GM13977 (cell line): ENCODE measurements at regions not wholly inside any gene's neighbourhood (a gene's known extent, or its start where the extent isn't known, plus 50 kb on each side); places are given as distances from the start of the nearest gene placed in this dataset.

Experiments
- DNase-seq: peaks from one replicate; pipeline ENCODE4 v3.0.0; 2012; ENCODE audit warnings: low spot score
- CTCF ChIP-seq: IDR thresholded peaks from 2 replicates; pipeline ENCODE4 v1.5.1; 2012; ENCODE audit warnings: mild to moderate bottlenecking, control low read depth; ENCODE audit not compliant: insufficient read depth; ENCODE audit errors: extremely low read depth, missing control alignments
- in situ Hi-C: fragments of 300-500 bp; cut with MboI; formaldehyde crosslinking; loops from one replicate; pipeline ENCODE4 v1.12.0; 2022; ENCODE audit warnings: low sequenced_read_pairs, low pct_unique_long_range_greater_than_20kb, mixed read lengths, inconsistent platforms; ENCODE audit not compliant: unreplicated experiment

- no peak for TF ChIP-seq CTCF
- no peak for DNase-seq
- in situ Hi-C loops = no loop called here
These were observed 69.3 kb upstream of the HMGA2 start for GRCh38 chr12:65754744-65755595.

- TF ChIP-seq CTCF = no peak
- in situ Hi-C loops = no loop called here
- no peak for DNase-seq
These were observed 68.7 kb upstream of the HMGA2 start for GRCh38 chr12:65755596-65755978.

GRCh38 chr12:65756267-65756666, 68.0 kb upstream of the HMGA2 start:
- DNase-seq = no peak
- no peak for TF ChIP-seq CTCF
- in situ Hi-C loops = no loop called here

- no peak for TF ChIP-seq CTCF
- peak; percentile 70 for DNase-seq
- in situ Hi-C loops = no loop called here
These were observed 67.2 kb upstream of the HMGA2 start for GRCh38 chr12:65756956-65757511.

DNA sequence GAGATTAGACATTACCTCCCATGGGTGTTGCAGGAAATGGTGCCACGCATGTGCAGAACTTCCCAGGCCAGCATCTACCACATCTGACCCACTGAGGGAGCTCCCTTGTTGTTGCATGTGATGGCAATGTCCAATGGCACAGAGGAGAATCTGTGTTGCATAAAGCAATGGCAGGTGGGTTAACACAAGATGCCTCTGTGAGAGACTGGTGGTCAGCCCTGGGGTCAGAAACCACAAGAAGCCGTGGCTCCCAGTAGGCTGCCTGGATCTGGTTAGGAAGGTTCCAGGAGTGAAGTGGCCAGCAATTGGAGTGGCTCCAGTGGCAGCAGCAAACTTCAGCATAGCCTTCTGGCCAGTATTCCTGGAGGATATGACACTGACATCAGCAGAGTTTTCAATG, 65.9 kb upstream of the HMGA2 start:
- no peak for DNase-seq
- TF ChIP-seq CTCF = no peak
- in situ Hi-C loops = no loop called here

DNA sequence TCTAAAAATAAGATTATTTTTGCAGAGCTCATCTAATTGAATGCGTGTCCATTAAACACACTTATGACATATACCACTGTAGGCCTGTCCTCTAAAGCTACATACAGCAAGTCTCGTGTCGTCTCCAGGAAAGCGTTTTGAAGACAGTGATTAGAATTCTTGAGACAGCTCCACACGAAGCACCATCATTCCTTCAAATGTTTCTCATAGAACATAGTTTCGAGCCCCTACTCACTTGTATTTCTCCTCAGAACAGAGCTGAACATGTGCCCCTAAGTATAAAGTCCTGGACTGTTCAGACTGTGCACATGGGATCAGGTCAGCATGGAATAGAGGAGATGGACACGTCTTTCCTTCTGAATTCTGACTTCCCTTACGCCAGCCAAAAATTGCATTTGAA, 64.5 kb upstream of the HMGA2 start:
- TF ChIP-seq CTCF = no peak
- no peak for DNase-seq
- in situ Hi-C loops = no loop called here

- TF ChIP-seq CTCF = no peak
- no peak for DNase-seq
- in situ Hi-C loops = no loop called here
These were observed 63.0 kb upstream of the HMGA2 start for GRCh38 chr12:65761301-65761700.
